ENCODE measurements at regions not wholly inside any gene's neighbourhood (a gene's known extent, or its start where the extent isn't known, plus 50 kb on each side); places are given as distances from the start of the nearest gene placed in this dataset.

GRCh38 chr3:194959217-194959616 is 273.5 kb downstream of the FAM43A start:
- no peak for TF ChIP-seq CTCF (IDR thresholded peaks at IDR 0.05)
- no peak for TF ChIP-seq POLR2A (IDR thresholded peaks at IDR 0.05)

All from testis (tissue), 2 donors.